GM21381 (cell line): ENCODE measurements at regions not wholly inside any gene's neighbourhood (a gene's known extent, or its start where the extent isn't known, plus 50 kb on each side); places are given as distances from the start of the nearest gene placed in this dataset.

ENCODE experiments used
- ATAC-seq: cut with Tn5 transposase; IDR thresholded peaks from one replicate; pipeline ENCODE4 v1.9.1; 2021; ENCODE audit warnings: mild to moderate bottlenecking, moderate library complexity; ENCODE audit not compliant: unreplicated experiment

- ATAC-seq, result no peak
Measured at GRCh38 chr22:47446821-47447810, 684.7 kb downstream of the TBC1D22A start.

GRCh38 chr22:47446331-47446730 lies 683.9 kb downstream of the TBC1D22A start:
- ATAC-seq, result no peak

GRCh38 chr22:47445716-47446290 lies 683.4 kb downstream of the TBC1D22A start:
- ATAC-seq, result no peak

GRCh38 chr22:47445212-47445611 lies 682.8 kb downstream of the TBC1D22A start:
- no peak for ATAC-seq

- no peak for ATAC-seq
Measured at GRCh38 chr22:47444746-47445065, 682.3 kb downstream of the TBC1D22A start.

GRCh38 chr22:47443836-47444745 lies 681.6 kb downstream of the TBC1D22A start:
- ATAC-seq, result no peak

- no peak for ATAC-seq
Measured at GRCh38 chr22:47442821-47443220, 680.4 kb downstream of the TBC1D22A start.

- no peak for ATAC-seq
Measured at GRCh38 chr22:47439643-47440265, 677.3 kb downstream of the TBC1D22A start.

GRCh38 chr22:47437636-47438035 lies 675.2 kb downstream of the TBC1D22A start:
- ATAC-seq, result no peak

- ATAC-seq, result no peak
Measured at GRCh38 chr22:47437110-47437509, 674.7 kb downstream of the TBC1D22A start.

- ATAC-seq, result no peak
Measured at GRCh38 chr22:47435826-47436225, 673.4 kb downstream of the TBC1D22A start.

- ATAC-seq, result no peak
Measured at GRCh38 chr22:47435204-47435487, 672.7 kb downstream of the TBC1D22A start.

- ATAC-seq, result no peak
Measured at GRCh38 chr22:47434336-47435203, 672.1 kb downstream of the TBC1D22A start.

- no peak for ATAC-seq
Measured at GRCh38 chr22:47433627-47434026, 671.2 kb downstream of the TBC1D22A start.

- no peak for ATAC-seq
Measured at GRCh38 chr22:47432683-47433082, 670.2 kb downstream of the TBC1D22A start.

GRCh38 chr22:47423861-47424820 lies 661.7 kb downstream of the TBC1D22A start:
- ATAC-seq, result no peak

GRCh38 chr22:47423266-47423665 lies 660.8 kb downstream of the TBC1D22A start:
- ATAC-seq, result no peak

GRCh38 chr22:47422736-47423135 lies 660.3 kb downstream of the TBC1D22A start:
- no peak for ATAC-seq

GRCh38 chr22:47421846-47422245 lies 659.4 kb downstream of the TBC1D22A start:
- no peak for ATAC-seq
